ENCODE measurements at regions not wholly inside any gene's neighbourhood (a gene's known extent, or its start where the extent isn't known, plus 50 kb on each side); places are given as distances from the start of the nearest gene placed in this dataset.

DNA sequence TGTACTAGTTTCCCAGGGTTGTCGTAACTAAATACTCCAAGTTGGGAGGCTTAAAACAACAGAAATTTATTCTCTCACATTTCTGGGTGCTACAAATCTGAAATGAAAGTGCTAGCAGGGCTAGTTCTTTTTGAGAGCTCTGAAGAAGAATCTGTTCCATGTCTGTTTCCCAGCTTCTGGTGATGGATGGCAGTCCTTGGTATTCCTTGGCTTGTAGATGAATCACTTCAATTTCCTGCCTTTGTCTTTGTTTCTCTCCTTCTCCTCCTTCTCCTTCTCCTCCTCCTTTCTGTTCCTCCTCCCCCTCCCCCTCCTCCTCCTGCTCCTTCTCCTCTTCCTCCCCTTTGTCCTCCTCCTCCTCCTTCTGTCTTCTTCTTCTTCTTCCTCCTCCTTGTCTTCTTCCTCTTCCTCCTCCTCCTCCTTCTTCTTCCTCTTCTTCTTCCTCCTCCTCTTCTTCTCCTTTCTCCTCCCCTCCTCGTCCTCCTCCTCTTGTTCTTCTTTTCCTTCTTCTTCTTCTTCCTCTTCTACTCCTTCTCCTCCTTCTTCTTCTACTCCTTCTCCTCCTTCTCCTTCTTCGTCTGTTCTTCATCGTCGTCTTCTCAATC, 104.7 kb upstream of the ANKRD55 start:
- no peak for DNase-seq
- H3K79me2 ChIP-seq (ENCODE audit: control insufficient read depth, insufficient read depth, low read length, poor library complexity): no peaks in the 10 kb centered on the region
- no peaks in the 10 kb centered on the region for H3K27me3 ChIP-seq (ENCODE audit: insufficient read depth, low read length)
- no peak overlapping the region for H4K12ac ChIP-seq (ENCODE audit: low read depth, low read length)
- 100% methylated on average over 3 of the region's 5 CpGs for WGBS (ENCODE audit: extremely low coverage, insufficient coverage, insufficient read length)
- peaks cover 4% of the 10 kb centered on the region for H3K9me3 ChIP-seq (ENCODE audit: insufficient read depth, low read depth, low read length)
- H2BK12ac ChIP-seq (ENCODE audit: low read length): no peak overlapping the region
- no peak overlapping the region for H3K14ac ChIP-seq (ENCODE audit: low read length)
- H2BK5ac ChIP-seq (ENCODE audit: low read depth, low read length, poor library complexity): no peak overlapping the region
- no peak overlapping the region for H2BK120ac ChIP-seq (ENCODE audit: insufficient read depth, low read length, poor library complexity)
- no peaks in the 10 kb centered on the region for H3K79me1 ChIP-seq (ENCODE audit: low read length)
- H3K9ac ChIP-seq (ENCODE audit: low read length): no peak overlapping the region
- no peak overlapping the region for H3K4ac ChIP-seq (ENCODE audit: low read depth, low read length)
- H3K4me1 ChIP-seq (ENCODE audit: control insufficient read depth in 1 of 2, insufficient read depth in 2 of 2, low read length in 2 of 2): no peaks in the 10 kb centered on the region
- H3K36me3 ChIP-seq (ENCODE audit: control insufficient read depth in 1 of 2, insufficient read depth in 2 of 2, low read length in 2 of 2): no peaks in the 10 kb centered on the region
- no peak overlapping the region for H4K91ac ChIP-seq (ENCODE audit: low read depth, low read length)
- H3K18ac ChIP-seq (ENCODE audit: low read length): no peak overlapping the region
- no peak overlapping the region for H3K4me3 ChIP-seq (ENCODE audit: low read depth, low read length)
- H3K27ac ChIP-seq (ENCODE audit: low read depth, low read length): no peak overlapping the region
- no peak overlapping the region for H3K4me2 ChIP-seq (ENCODE audit: low read length)
- no peak overlapping the region for H2AK5ac ChIP-seq (ENCODE audit: low read length)
- H4K8ac ChIP-seq (ENCODE audit: low read depth, low read length): no peak overlapping the region
- H3K23ac ChIP-seq (ENCODE audit: low read length): no peak overlapping the region
- H2AFZ ChIP-seq (ENCODE audit: insufficient read depth, low read length, poor library complexity): no peak overlapping the region

GRCh38 chr5:56335212-56335611, 102.1 kb upstream of the ANKRD55 start:
- H2BK12ac ChIP-seq (ENCODE audit: low read length): no peak overlapping the region
- H3K27ac ChIP-seq (ENCODE audit: low read depth, low read length): no peak overlapping the region
- H3K79me1 ChIP-seq (ENCODE audit: low read length): no peaks in the 10 kb centered on the region
- H2AK5ac ChIP-seq (ENCODE audit: low read length): no peak overlapping the region
- H3K4me2 ChIP-seq (ENCODE audit: low read length): no peak overlapping the region
- no peak overlapping the region for H2BK120ac ChIP-seq (ENCODE audit: insufficient read depth, low read length, poor library complexity)
- no peak overlapping the region for H3K9ac ChIP-seq (ENCODE audit: low read length)
- H3K4me3 ChIP-seq (ENCODE audit: low read depth, low read length): no peak overlapping the region
- no peak overlapping the region for H3K18ac ChIP-seq (ENCODE audit: low read length)
- H3K14ac ChIP-seq (ENCODE audit: low read length): no peak overlapping the region
- no peak for DNase-seq
- H4K8ac ChIP-seq (ENCODE audit: low read depth, low read length): no peak overlapping the region
- no peak overlapping the region for H3K23ac ChIP-seq (ENCODE audit: low read length)
- no peak overlapping the region for H2AFZ ChIP-seq (ENCODE audit: insufficient read depth, low read length, poor library complexity)
- peaks cover 4% of the 10 kb centered on the region for H3K9me3 ChIP-seq (ENCODE audit: insufficient read depth, low read depth, low read length)
- H3K36me3 ChIP-seq (ENCODE audit: control insufficient read depth in 1 of 2, insufficient read depth in 2 of 2, low read length in 2 of 2): no peaks in the 10 kb centered on the region
- no peaks in the 10 kb centered on the region for H3K27me3 ChIP-seq (ENCODE audit: insufficient read depth, low read length)
- no peak overlapping the region for H4K91ac ChIP-seq (ENCODE audit: low read depth, low read length)
- no peak overlapping the region for H3K4ac ChIP-seq (ENCODE audit: low read depth, low read length)
- no peak overlapping the region for H2BK5ac ChIP-seq (ENCODE audit: low read depth, low read length, poor library complexity)
- H3K79me2 ChIP-seq (ENCODE audit: control insufficient read depth, insufficient read depth, low read length, poor library complexity): no peaks in the 10 kb centered on the region
- H3K4me1 ChIP-seq (ENCODE audit: control insufficient read depth in 1 of 2, insufficient read depth in 2 of 2, low read length in 2 of 2): peaks cover 2% of the 10 kb centered on the region in 2 experiments
- no peak overlapping the region for H4K12ac ChIP-seq (ENCODE audit: low read depth, low read length)

GRCh38 chr5:56330806-56331205, 97.7 kb upstream of the ANKRD55 start:
- H3K9ac ChIP-seq (ENCODE audit: low read length): no peak overlapping the region
- H4K8ac ChIP-seq (ENCODE audit: low read depth, low read length): peak overlapping the region; percentile 62
- no peak overlapping the region for H3K23ac ChIP-seq (ENCODE audit: low read length)
- H2BK5ac ChIP-seq (ENCODE audit: low read depth, low read length, poor library complexity): no peak overlapping the region
- H3K27me3 ChIP-seq (ENCODE audit: insufficient read depth, low read length): no peaks in the 10 kb centered on the region
- H2AFZ ChIP-seq (ENCODE audit: insufficient read depth, low read length, poor library complexity): no peak overlapping the region
- no peak overlapping the region for H3K18ac ChIP-seq (ENCODE audit: low read length)
- H3K36me3 ChIP-seq (ENCODE audit: control insufficient read depth in 1 of 2, insufficient read depth in 2 of 2, low read length in 2 of 2): no peaks in the 10 kb centered on the region
- WGBS (ENCODE audit: extremely low coverage, insufficient coverage, insufficient read length): no CpG with 5 or more reads among the region's 1 CpG
- H3K79me1 ChIP-seq (ENCODE audit: low read length): peaks cover 15% of the 10 kb centered on the region
- H4K12ac ChIP-seq (ENCODE audit: low read depth, low read length): no peak overlapping the region
- H2AK5ac ChIP-seq (ENCODE audit: low read length): no peak overlapping the region
- H3K4me1 ChIP-seq (ENCODE audit: control insufficient read depth in 1 of 2, insufficient read depth in 2 of 2, low read length in 2 of 2): peaks cover 5 to 11% of the 10 kb centered on the region in 2 experiments
- H3K27ac ChIP-seq (ENCODE audit: low read depth, low read length): no peak overlapping the region
- peak overlapping the region; percentile 83 for H3K14ac ChIP-seq (ENCODE audit: low read length)
- H2BK120ac ChIP-seq (ENCODE audit: insufficient read depth, low read length, poor library complexity): peak overlapping the region; percentile 83
- H3K4ac ChIP-seq (ENCODE audit: low read depth, low read length): no peak overlapping the region
- H2BK12ac ChIP-seq (ENCODE audit: low read length): peak overlapping the region; percentile 87
- no peaks in the 10 kb centered on the region for H3K79me2 ChIP-seq (ENCODE audit: control insufficient read depth, insufficient read depth, low read length, poor library complexity)
- H3K9me3 ChIP-seq (ENCODE audit: insufficient read depth, low read depth, low read length): peaks cover 4% of the 10 kb centered on the region
- DNase-seq: no peak
- peak overlapping the region; percentile 78 for H4K91ac ChIP-seq (ENCODE audit: low read depth, low read length)
- H3K4me2 ChIP-seq (ENCODE audit: low read length): no peak overlapping the region
- no peak overlapping the region for H3K4me3 ChIP-seq (ENCODE audit: low read depth, low read length)

DNA sequence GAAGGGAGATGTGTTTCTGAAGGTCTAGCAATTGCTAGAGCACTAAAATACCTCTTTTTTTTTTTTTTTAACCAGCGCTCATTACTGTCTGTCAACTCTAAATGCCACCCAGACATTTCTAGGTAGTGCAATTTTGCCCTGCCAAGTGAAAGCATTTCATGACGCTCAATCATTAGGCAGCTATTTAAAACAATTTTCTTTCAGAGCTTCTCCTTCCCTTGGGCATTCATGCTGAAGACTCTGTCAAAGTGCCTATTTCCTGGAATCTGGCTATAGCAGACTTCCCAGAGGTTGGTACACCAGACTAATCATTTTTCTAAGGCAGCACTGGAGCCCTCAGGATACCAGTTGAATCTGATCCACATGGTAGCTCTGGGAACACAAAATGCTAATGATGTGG, 97.0 kb upstream of the ANKRD55 start:
- Histone ChIP-seq H3K4me1 (ENCODE audit: control insufficient read depth in 1 of 2, insufficient read depth in 2 of 2, low read length in 2 of 2) (peaks cover 5 to 14% of the 10 kb centered on the region in 2 experiments), H2AFZ (ENCODE audit: insufficient read depth, low read length, poor library complexity) (no peak overlapping the region), H3K14ac (ENCODE audit: low read length) (no peak overlapping the region), H4K12ac (ENCODE audit: low read depth, low read length) (no peak overlapping the region), H3K4me3 (ENCODE audit: low read depth, low read length) (no peak overlapping the region), H2BK12ac (ENCODE audit: low read length) (no peak overlapping the region), H3K4me2 (ENCODE audit: low read length) (no peak overlapping the region), H3K27me3 (ENCODE audit: insufficient read depth, low read length) (no peaks in the 10 kb centered on the region), H3K23ac (ENCODE audit: low read length) (no peak overlapping the region), H2AK5ac (ENCODE audit: low read length) (no peak overlapping the region), H3K79me2 (ENCODE audit: control insufficient read depth, insufficient read depth, low read length, poor library complexity) (no peaks in the 10 kb centered on the region), H2BK5ac (ENCODE audit: low read depth, low read length, poor library complexity) (no peak overlapping the region), H3K36me3 (ENCODE audit: control insufficient read depth in 1 of 2, insufficient read depth in 2 of 2, low read length in 2 of 2) (no peaks in the 10 kb centered on the region), H4K8ac (ENCODE audit: low read depth, low read length) (no peak overlapping the region), H2BK120ac (ENCODE audit: insufficient read depth, low read length, poor library complexity) (no peak overlapping the region), H3K18ac (ENCODE audit: low read length) (no peak overlapping the region), H3K4ac (ENCODE audit: low read depth, low read length) (no peak overlapping the region), H4K91ac (ENCODE audit: low read depth, low read length) (no peak overlapping the region), H3K9ac (ENCODE audit: low read length) (no peak overlapping the region), H3K27ac (ENCODE audit: low read depth, low read length) (no peak overlapping the region), H3K79me1 (ENCODE audit: low read length) (peaks cover 18% of the 10 kb centered on the region), H3K9me3 (ENCODE audit: insufficient read depth, low read depth, low read length) (peaks cover 3% of the 10 kb centered on the region)
- WGBS (ENCODE audit: extremely low coverage, insufficient coverage, insufficient read length): no CpG with 5 or more reads among the region's 2 CpGs
- DNase-seq: no peak
